GM12878 (cell line): ENCODE measurements at regions not wholly inside any gene's neighbourhood (a gene's known extent, or its start where the extent isn't known, plus 50 kb on each side); places are given as distances from the start of the nearest gene placed in this dataset.

ENCODE experiments used
- CHD4 ChIP-seq: fragments of 200-600 bp; sonication (generic); IDR thresholded peaks from 2 replicates; pipeline ENCODE4 v1.6.1; 2016; ENCODE audit warnings: mild to moderate bottlenecking
- NFIC ChIP-seq: IDR thresholded peaks from 2 replicates; pipeline ENCODE4 v1.6.1; 2012; ENCODE audit warnings: low read depth, mild to moderate bottlenecking, inconsistent platforms, low read length, moderate library complexity
- TF ChIP-seq, protein P1 (sequence below): IDR thresholded peaks from 2 replicates; pipeline ENCODE4 v1.6.1; 2012; ENCODE audit warnings: low read depth, low read length, improper control_type of control experiment
- TF ChIP-seq, protein P2 (sequence below): IDR thresholded peaks from 2 replicates; pipeline ENCODE4 v1.6.1; 2011; ENCODE audit warnings: mild to moderate bottlenecking, low read depth, low read length, moderate library complexity; ENCODE audit not compliant: insufficient replicate concordance

DNA sequence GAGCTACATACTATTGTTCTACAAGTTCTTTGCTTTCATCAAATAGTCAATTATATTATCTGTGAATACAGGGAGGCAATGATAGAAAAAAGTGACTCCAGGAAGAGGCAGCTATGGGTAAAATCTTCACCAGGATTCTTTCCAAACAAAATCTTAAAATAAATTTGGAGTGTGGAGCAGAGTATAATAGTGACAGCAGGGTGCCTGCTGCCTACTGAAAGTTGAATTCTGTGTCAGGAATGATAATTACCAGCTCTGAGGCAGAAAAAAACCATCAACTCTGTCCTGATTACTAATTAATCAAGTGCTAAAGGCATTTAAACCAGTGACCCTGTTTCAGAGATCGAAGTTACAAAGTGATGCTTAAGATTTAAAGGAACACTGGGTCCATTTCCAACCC, 148.0 kb downstream of the DIPK2A start:
- TF ChIP-seq, protein P1, sequence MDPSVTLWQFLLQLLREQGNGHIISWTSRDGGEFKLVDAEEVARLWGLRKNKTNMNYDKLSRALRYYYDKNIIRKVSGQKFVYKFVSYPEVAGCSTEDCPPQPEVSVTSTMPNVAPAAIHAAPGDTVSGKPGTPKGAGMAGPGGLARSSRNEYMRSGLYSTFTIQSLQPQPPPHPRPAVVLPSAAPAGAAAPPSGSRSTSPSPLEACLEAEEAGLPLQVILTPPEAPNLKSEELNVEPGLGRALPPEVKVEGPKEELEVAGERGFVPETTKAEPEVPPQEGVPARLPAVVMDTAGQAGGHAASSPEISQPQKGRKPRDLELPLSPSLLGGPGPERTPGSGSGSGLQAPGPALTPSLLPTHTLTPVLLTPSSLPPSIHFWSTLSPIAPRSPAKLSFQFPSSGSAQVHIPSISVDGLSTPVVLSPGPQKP, result no peak
- TF ChIP-seq, protein P2, sequence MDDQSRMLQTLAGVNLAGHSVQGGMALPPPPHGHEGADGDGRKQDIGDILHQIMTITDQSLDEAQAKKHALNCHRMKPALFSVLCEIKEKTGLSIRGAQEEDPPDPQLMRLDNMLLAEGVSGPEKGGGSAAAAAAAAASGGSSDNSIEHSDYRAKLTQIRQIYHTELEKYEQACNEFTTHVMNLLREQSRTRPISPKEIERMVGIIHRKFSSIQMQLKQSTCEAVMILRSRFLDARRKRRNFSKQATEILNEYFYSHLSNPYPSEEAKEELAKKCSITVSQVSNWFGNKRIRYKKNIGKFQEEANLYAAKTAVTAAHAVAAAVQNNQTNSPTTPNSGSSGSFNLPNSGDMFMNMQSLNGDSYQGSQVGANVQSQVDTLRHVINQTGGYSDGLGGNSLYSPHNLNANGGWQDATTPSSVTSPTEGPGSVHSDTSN, result no peak
- TF ChIP-seq NFIC (no peak), CHD4 (no peak)
